Globus pallidus (tissue), 1 donor: ENCODE measurements at regions not wholly inside any gene's neighbourhood (a gene's known extent, or its start where the extent isn't known, plus 50 kb on each side); places are given as distances from the start of the nearest gene placed in this dataset.
"Not testable (repeated sequence)": the region's sequence is repeated elsewhere in the genome, so short reads cannot be mapped to it uniquely, and the experiment has no call there.

Experiments used
- DNase-seq: peaks from one replicate; pipeline ENCODE4 v3.0.0-alpha.2; 2015; ENCODE audit warnings: low spot score

DNA sequence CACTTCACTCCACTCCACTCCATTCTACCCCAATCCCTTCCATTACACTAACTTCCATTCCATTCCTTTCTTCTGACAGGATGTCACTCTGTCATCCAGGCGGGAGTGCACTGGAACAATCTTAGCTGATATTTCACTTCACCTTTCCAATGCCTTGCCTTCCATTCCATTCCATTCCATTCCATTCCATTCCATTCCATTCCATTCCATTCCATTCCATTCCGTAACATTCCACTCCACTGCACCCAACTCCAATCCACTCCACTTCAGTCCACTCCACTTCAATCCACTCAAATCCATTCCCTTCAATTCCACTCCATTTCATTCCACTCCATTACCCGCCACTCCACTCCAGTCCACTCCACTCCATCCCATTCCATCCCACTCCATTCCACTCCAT, 1099.4 kb downstream of the TSPY10 start:
- peak; percentile 80 for DNase-seq

DNA sequence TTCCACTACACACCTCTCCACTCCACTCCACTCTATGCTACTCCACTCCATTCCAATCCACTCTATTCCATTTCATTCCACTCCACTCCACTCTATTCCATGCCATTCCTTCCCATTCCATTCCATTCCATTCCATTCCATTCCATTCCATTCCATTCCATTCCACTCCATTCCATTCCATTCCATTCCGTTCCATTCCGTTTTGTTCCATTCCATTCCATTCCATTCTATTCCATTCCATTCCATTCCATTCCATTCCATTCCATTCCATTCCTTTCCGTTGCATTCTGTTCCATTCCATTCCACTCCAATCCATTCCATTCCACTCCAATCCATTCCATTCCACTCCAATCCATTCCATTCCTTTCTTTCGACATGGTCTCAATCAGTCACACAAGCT, 1121.1 kb downstream of the TSPY10 start:
- DNase-seq, result not testable (repeated sequence)

DNA sequence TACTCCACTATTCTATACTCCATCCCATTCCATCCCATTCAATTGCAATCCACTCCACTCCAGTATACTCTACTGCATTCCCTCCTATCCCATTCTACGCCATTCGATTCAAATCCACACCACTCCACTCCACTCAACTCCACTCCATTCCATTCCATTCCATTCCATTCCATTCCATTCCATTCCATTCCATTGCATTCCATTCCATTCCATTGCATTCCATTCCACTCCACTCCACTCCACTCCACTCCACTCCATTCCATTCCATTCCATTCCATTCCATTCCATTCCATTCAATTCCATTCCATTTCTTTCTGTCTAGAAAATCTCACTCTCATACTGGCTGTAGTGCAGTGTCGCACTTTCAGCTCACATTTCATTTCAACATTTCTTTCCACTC, 1129.4 kb downstream of the TSPY10 start:
- DNase-seq, result not testable (repeated sequence)

GRCh38 chrY:10666785-10667184, 1139.1 kb downstream of the TSPY10 start:
- no peak for DNase-seq

DNA sequence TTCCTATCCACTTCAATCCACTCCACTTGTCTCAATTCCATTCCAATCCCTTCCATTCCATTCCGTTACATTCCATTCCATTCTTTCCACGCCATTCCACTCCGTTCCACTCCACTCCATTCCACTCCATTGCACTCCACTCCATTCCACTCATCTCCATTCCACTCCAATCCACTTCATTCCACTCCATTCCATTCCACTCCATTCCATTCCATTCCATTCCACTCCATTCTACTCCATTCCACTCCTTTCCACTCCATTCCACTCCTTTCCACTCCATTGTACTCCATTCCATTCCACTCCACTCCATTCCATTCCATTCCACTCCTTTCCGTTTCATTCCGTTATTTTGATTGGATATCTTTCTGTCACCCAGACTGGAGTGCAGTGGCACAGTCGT, 1158.7 kb downstream of the TSPY10 start:
- no peak for DNase-seq
